Stomach (tissue), 4 donors: ENCODE measurements at regions not wholly inside any gene's neighbourhood (a gene's known extent, or its start where the extent isn't known, plus 50 kb on each side); places are given as distances from the start of the nearest gene placed in this dataset.

ENCODE experiments used
- POLR2A ChIP-seq, 4 donors: fragments of 450-650 bp; IDR thresholded peaks; one replicate each; pipeline ENCODE4 v1.6.1; 2016; ENCODE audit warnings: antibody characterized with exemption in 4 of 4, control low read depth in 2 of 4, mild to moderate bottlenecking in 1 of 4, moderate library complexity in 1 of 4
- TF ChIP-seq, protein P1 (sequence below), 7 experiments: fragments of 450-650 bp in 4 of 7; fragments of 200-600 bp in 3 of 7; sonication (generic) in 3 of 7; IDR thresholded peaks; one replicate each; pipeline ENCODE4 v1.5.1; 2016 to 2019; ENCODE audit warnings: antibody characterized with exemption in 7 of 7, control low read depth in 2 of 7, mild to moderate bottlenecking in 1 of 7

- no peak for TF ChIP-seq POLR2A (IDR thresholded peaks at IDR 0.05)
- TF ChIP-seq, protein P1, sequence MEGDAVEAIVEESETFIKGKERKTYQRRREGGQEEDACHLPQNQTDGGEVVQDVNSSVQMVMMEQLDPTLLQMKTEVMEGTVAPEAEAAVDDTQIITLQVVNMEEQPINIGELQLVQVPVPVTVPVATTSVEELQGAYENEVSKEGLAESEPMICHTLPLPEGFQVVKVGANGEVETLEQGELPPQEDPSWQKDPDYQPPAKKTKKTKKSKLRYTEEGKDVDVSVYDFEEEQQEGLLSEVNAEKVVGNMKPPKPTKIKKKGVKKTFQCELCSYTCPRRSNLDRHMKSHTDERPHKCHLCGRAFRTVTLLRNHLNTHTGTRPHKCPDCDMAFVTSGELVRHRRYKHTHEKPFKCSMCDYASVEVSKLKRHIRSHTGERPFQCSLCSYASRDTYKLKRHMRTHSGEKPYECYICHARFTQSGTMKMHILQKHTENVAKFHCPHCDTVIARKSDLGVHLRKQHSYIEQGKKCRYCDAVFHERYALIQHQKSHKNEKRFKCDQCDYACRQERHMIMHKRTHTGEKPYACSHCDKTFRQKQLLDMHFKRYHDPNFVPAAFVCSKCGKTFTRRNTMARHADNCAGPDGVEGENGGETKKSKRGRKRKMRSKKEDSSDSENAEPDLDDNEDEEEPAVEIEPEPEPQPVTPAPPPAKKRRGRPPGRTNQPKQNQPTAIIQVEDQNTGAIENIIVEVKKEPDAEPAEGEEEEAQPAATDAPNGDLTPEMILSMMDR (IDR thresholded peaks at IDR 0.05): no peak
These were observed 115.2 kb upstream of the GABRA2 start for GRCh38 chr4:46505131-46505530.
